ENCODE measurements at regions not wholly inside any gene's neighbourhood (a gene's known extent, or its start where the extent isn't known, plus 50 kb on each side); places are given as distances from the start of the nearest gene placed in this dataset.

DNA sequence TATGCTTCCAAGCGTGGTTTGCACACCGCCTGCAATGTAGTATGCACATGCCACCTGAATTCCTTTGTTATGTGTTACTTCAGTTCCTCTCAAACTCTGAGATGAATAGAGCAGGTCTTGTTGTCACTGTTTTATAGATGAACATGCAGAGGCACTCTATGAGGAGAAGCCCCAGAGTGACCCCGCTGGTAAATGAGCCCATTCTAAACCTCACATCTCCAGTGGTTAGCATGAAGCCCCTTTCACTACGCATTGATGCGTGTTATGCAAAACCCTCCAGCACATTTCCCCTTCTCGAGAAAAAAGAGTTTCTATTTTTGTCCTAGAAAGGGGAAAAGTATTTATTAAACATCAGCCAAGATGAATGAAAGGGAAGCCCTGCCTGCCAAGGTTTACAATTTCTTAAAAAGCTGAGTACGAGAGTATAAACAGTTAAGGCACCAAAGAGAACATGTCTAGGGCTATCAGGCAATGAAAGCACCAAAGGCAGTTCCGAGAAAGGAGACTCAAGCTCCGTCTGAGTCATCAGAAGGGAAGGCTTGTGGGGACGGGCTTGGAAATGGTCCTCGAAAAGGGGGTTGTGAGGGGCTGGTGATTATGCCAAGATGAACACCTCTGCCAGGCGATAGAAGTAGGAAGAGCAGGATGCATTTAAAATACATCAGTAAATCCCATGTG is 58.7 kb upstream of the PFKP start:
- Histone ChIP-seq H3K4me3 (no peak overlapping the region), H3K36me3 (ENCODE audit: low read depth) (no peaks in the 10 kb centered on the region), H3K9me3 (no peaks in the 10 kb centered on the region), H3K4me1 (ENCODE audit: low read depth) (no peaks in the 10 kb centered on the region)
- TF ChIP-seq, protein P1, sequence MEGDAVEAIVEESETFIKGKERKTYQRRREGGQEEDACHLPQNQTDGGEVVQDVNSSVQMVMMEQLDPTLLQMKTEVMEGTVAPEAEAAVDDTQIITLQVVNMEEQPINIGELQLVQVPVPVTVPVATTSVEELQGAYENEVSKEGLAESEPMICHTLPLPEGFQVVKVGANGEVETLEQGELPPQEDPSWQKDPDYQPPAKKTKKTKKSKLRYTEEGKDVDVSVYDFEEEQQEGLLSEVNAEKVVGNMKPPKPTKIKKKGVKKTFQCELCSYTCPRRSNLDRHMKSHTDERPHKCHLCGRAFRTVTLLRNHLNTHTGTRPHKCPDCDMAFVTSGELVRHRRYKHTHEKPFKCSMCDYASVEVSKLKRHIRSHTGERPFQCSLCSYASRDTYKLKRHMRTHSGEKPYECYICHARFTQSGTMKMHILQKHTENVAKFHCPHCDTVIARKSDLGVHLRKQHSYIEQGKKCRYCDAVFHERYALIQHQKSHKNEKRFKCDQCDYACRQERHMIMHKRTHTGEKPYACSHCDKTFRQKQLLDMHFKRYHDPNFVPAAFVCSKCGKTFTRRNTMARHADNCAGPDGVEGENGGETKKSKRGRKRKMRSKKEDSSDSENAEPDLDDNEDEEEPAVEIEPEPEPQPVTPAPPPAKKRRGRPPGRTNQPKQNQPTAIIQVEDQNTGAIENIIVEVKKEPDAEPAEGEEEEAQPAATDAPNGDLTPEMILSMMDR (IDR thresholded peaks at IDR 0.05), result no peak
- ATAC-seq (no peak), DNase-seq (no peak)
- intact Hi-C loops (cut with DNase I, micrococcal nuclease), result no loop called here

DNA sequence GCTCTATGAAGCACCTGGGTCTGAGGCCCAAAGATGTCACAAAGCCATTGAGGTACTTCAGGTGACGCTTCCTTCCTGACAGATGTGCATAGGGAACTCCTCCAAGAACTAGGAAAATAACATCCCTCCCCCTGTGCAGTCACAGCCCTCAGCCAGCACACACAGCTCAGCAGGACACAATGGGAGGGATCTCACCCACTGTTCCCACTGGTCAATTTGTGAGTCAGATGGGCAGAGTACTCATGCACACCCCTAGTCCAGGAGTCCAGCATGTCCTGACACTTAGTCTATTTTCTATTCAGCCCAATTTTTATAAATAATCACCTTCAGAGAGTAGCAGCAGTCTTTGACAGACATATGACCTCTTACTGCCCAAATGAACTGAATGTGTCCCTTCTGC is 60.7 kb upstream of the PFKP start:
- Histone ChIP-seq H3K4me1 (ENCODE audit: low read depth) (no peaks in the 10 kb centered on the region), H3K9me3 (no peaks in the 10 kb centered on the region), H3K36me3 (ENCODE audit: low read depth) (no peaks in the 10 kb centered on the region), H3K4me3 (no peak overlapping the region)
- DNase-seq (no peak), ATAC-seq (peak; percentile 39)
- intact Hi-C loops (cut with DNase I, micrococcal nuclease), result no loop called here
- TF ChIP-seq, protein P1 (IDR thresholded peaks at IDR 0.05), result no peak

DNA sequence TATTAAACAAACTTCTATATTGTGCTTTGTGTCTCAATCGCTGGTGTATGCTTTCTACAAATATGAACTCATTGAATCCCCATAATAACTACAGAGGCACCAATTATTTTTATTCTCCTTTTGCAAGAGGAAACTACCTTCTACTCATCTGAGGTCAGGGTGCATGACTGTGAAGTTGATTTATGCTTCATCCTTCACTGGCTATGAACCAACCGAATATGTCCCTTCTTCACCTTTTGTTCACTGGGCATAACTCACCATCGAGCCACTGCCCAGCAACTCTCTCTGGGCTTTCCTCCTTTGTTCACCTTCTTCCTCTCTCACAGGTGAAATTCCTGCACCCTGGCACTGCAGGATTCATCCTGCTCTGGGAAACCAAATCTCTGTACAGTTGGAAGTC is 61.3 kb upstream of the PFKP start:
- intact Hi-C loops (cut with DNase I, micrococcal nuclease), result no loop called here
- H3K4me3 ChIP-seq, result no peak overlapping the region
- no peaks in the 10 kb centered on the region for H3K4me1 ChIP-seq (ENCODE audit: low read depth)
- no peaks in the 10 kb centered on the region for H3K36me3 ChIP-seq (ENCODE audit: low read depth)
- no peaks in the 10 kb centered on the region for H3K9me3 ChIP-seq
- ATAC-seq, result no peak
- TF ChIP-seq, protein P1 (IDR thresholded peaks at IDR 0.05), result no peak
- DNase-seq, result no peak

DNA sequence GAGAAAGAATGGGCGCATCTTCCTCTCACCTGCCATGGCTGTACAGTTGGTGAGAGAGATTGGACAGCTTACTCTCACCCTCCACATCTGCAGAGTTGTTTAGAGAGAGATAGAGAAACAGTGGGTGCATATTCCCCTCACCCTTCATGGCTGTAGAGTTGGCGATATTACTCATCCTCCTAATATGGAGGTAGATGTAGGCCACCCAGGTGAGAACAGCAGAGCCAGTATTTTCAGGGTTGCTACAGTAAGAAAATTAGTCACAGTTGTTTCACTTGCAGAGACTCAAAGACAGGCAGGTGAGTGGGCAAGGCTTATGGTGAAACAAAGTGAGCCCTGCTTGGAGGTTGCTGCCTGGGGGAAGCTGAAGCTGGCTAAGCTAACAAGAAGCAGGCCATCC is 65.0 kb upstream of the PFKP start:
- TF ChIP-seq, protein P1 (IDR thresholded peaks at IDR 0.05), result no peak
- Histone ChIP-seq H3K9me3 (no peaks in the 10 kb centered on the region), H3K36me3 (ENCODE audit: low read depth) (no peaks in the 10 kb centered on the region), H3K4me1 (ENCODE audit: low read depth) (no peaks in the 10 kb centered on the region), H3K4me3 (no peak overlapping the region)
- intact Hi-C loops (cut with DNase I, micrococcal nuclease), result no loop called here
- no peak for DNase-seq
- ATAC-seq, result no peak

DNA sequence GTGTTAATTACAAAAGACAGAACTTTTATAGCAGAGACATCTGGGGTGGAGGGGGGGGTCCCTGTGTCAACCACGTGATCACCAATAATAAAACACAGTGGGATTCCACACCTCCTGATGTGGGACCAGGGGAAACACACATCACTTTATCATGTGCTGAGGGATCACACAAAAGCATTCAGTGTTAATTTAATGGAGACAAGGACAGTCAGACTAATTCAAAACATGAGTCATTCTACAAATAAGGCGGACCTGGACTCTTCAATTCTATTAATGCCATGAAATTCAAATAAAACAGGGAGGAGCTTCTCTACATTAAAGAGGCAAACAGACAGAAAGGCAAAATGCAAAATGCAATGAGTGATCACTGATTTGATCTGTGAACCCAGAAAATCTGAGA is 67.3 kb upstream of the PFKP start:
- DNase-seq (no peak), ATAC-seq (peak; percentile 64)
- Histone ChIP-seq H3K4me3 (no peak overlapping the region), H3K4me1 (ENCODE audit: low read depth) (no peaks in the 10 kb centered on the region), H3K9me3 (no peaks in the 10 kb centered on the region), H3K36me3 (ENCODE audit: low read depth) (no peaks in the 10 kb centered on the region)
- intact Hi-C loops (cut with DNase I, micrococcal nuclease), result no loop called here
- TF ChIP-seq, protein P1 (IDR thresholded peaks at IDR 0.05), result no peak

Measured in mucosa of descending colon (tissue), 3 donors.